ENCODE measurements at regions not wholly inside any gene's neighbourhood (a gene's known extent, or its start where the extent isn't known, plus 50 kb on each side); places are given as distances from the start of the nearest gene placed in this dataset.
"Not testable (repeated sequence)": the region's sequence is repeated elsewhere in the genome, so short reads cannot be mapped to it uniquely, and the experiment has no call there.

DNA sequence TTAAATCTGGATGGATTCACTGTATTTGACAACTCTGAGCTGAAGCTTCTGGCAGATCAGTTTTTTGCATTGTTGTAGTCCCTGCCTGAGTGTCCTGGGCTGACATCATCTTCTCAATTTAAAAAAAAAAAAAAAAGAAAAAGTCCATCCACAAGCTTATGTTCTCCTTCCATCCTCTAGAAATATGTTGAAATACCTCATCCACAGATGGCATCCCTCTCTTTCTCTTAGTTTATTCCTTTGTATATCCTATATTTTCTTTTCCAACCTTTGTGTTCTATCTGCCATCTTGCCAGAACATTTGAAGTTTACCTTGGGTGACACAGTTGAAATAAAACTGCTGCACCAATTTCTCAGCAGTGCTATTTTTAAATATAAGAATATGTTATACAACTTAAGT, 184.4 kb upstream of the PKN2 start:
- Mint-ChIP-seq H3K4me1 (ENCODE audit: low read depth) (no peaks in the 10 kb centered on the region), H3K9me3 (no peaks in the 10 kb centered on the region), H3K4me3 (no peak overlapping the region), H3K27me3 (no peaks in the 10 kb centered on the region), H3K36me3 (ENCODE audit: low read depth) (no peaks in the 10 kb centered on the region), H3K27ac (no peak overlapping the region)
- intact Hi-C loops (cut with micrococcal nuclease): no loop called here

DNA sequence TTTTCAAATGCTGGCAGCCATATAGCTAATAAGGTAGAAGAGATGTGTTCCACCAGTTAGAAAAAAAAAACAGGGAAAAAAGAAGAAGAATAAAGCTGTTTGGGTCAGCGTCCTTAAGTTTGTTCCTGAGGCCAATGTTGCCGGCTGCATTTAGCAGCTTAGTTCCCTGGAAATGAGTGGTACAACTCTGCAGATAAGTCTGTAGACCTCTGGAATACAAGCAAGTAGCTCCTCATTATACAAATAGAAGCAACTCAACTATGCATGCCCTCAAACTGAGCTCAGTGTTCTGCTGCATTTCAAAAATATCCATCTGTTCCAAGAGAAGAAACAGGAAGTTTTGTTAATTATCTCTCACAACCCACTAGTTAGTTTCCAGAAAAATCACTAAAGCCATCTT, 181.2 kb upstream of the PKN2 start:
- Mint-ChIP-seq H3K4me1 (ENCODE audit: low read depth) (no peaks in the 10 kb centered on the region), H3K27ac (no peak overlapping the region), H3K36me3 (ENCODE audit: low read depth) (no peaks in the 10 kb centered on the region), H3K4me3 (no peak overlapping the region), H3K27me3 (no peaks in the 10 kb centered on the region), H3K9me3 (no peaks in the 10 kb centered on the region)
- intact Hi-C loops (cut with micrococcal nuclease): no loop called here

DNA sequence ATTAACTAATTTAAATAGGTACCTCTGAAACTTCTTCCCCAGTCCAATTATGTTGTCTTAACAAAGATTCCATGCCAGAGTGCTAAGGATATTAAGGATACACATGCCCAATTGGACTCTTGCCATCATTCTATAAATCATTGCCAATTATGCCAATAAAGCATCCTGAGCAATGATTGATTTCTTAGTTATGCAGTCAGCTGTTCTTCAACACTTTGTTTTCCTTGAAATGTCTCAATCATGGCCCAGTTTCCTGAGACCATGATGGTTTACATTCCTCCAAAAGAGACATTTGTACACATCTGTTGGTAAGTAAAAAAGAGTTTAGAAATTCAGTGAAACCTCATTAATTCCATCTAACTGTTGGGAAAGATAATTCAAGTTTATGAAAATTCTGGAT, 180.4 kb upstream of the PKN2 start:
- H3K36me3 Mint-ChIP-seq (ENCODE audit: low read depth): no peaks in the 10 kb centered on the region
- H3K4me1 Mint-ChIP-seq (ENCODE audit: low read depth): no peaks in the 10 kb centered on the region
- H3K27ac Mint-ChIP-seq: no peak overlapping the region
- no peaks in the 10 kb centered on the region for H3K9me3 Mint-ChIP-seq
- intact Hi-C loops (cut with micrococcal nuclease): no loop called here
- no peak overlapping the region for H3K4me3 Mint-ChIP-seq
- no peaks in the 10 kb centered on the region for H3K27me3 Mint-ChIP-seq

GRCh38 chr1:88504601-88505000, 179.5 kb upstream of the PKN2 start:
- Mint-ChIP-seq H3K9me3 (no peaks in the 10 kb centered on the region), H3K27ac (no peak overlapping the region), H3K27me3 (no peaks in the 10 kb centered on the region), H3K4me3 (no peak overlapping the region), H3K4me1 (ENCODE audit: low read depth) (no peaks in the 10 kb centered on the region), H3K36me3 (ENCODE audit: low read depth) (no peaks in the 10 kb centered on the region)
- intact Hi-C loops (cut with micrococcal nuclease): no loop called here

DNA sequence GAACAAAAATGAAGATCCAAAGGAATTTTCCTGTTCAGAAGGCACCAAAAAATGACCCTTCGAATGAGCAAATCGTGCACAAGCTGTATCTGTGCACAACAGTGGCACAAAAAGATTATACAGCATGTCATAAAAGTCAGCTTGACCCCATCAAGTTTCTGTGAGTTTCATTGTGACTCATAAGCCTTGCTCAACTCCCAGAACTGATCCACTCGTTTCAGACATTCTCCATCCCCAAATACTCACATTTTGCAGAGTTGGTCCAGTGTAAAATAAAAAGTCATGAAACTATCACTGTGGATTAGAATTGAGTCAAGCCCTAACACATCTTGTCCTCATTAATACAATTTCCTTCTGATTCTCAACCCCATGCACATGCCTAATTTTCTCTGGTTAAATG, 174.7 kb upstream of the PKN2 start:
- Mint-ChIP-seq H3K4me1 (ENCODE audit: low read depth) (no peaks in the 10 kb centered on the region), H3K27me3 (no peaks in the 10 kb centered on the region), H3K27ac (no peak overlapping the region), H3K36me3 (ENCODE audit: low read depth) (no peaks in the 10 kb centered on the region), H3K4me3 (no peak overlapping the region), H3K9me3 (no peaks in the 10 kb centered on the region)
- intact Hi-C loops (cut with micrococcal nuclease): no loop called here

DNA sequence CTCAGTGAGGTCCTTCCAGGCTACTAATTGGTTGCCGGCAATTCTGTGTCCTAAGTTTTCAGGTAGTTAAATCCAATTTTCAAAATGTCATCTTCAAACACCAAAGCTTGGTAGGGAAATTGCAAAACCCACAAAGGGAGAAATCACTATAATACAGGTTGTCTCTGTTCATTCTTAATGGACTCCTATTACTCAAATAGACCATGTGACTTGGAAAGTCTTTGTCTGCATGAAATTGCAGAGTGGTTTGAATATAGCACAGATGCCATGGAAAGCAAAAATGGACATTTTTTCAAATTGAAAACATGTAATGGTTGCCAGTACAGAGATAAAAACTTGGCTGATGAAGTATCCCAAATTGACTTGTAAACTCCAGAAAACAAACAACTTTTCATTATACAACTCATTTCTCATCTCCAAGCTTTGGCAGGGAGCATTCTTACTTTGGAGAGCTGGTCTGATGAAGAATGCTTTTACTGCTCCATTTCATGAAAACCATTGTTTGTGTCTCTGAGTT, 169.5 kb upstream of the PKN2 start:
- Mint-ChIP-seq H3K27me3 (no peaks in the 10 kb centered on the region), H3K4me1 (ENCODE audit: low read depth) (no peaks in the 10 kb centered on the region), H3K36me3 (ENCODE audit: low read depth) (no peaks in the 10 kb centered on the region), H3K9me3 (peaks cover 10% of the 10 kb centered on the region), H3K27ac (no peak overlapping the region), H3K4me3 (no peak overlapping the region)
- intact Hi-C loops (cut with micrococcal nuclease): no loop called here

GRCh38 chr1:88517499-88517898, 166.6 kb upstream of the PKN2 start:
- H3K4me3 Mint-ChIP-seq: not testable (repeated sequence)

GRCh38 chr1:88519156-88519555, 164.9 kb upstream of the PKN2 start:
- H3K4me3 Mint-ChIP-seq: no peak overlapping the region
- no peaks in the 10 kb centered on the region for H3K27me3 Mint-ChIP-seq
- no peaks in the 10 kb centered on the region for H3K4me1 Mint-ChIP-seq (ENCODE audit: low read depth)
- intact Hi-C loops (cut with micrococcal nuclease): no loop called here
- H3K9me3 Mint-ChIP-seq: peaks cover 10% of the 10 kb centered on the region
- no peaks in the 10 kb centered on the region for H3K36me3 Mint-ChIP-seq (ENCODE audit: low read depth)
- no peak overlapping the region for H3K27ac Mint-ChIP-seq

More at GRCh38 chr1:88517499-88517898, 166.6 kb upstream of the PKN2 start:
- H3K9me3 Mint-ChIP-seq: peaks cover 10% of the 10 kb centered on the region
- H3K27me3 Mint-ChIP-seq; intact Hi-C loops (cut with micrococcal nuclease); H3K36me3 Mint-ChIP-seq (ENCODE audit: low read depth); H3K27ac Mint-ChIP-seq; H3K4me1 Mint-ChIP-seq (ENCODE audit: low read depth): not testable (repeated sequence)

- H3K4me3 Mint-ChIP-seq: no peak overlapping the region
- no peaks in the 10 kb centered on the region for H3K36me3 Mint-ChIP-seq (ENCODE audit: low read depth)
- no peaks in the 10 kb centered on the region for H3K27me3 Mint-ChIP-seq
- H3K4me1 Mint-ChIP-seq (ENCODE audit: low read depth): no peaks in the 10 kb centered on the region
- no peak overlapping the region for H3K27ac Mint-ChIP-seq
- no peaks in the 10 kb centered on the region for H3K9me3 Mint-ChIP-seq
- intact Hi-C loops (cut with micrococcal nuclease): no loop called here
Measured at GRCh38 chr1:88523854-88524528, 160.1 kb upstream of the PKN2 start.

- no peaks in the 10 kb centered on the region for H3K36me3 Mint-ChIP-seq (ENCODE audit: low read depth)
Measured at GRCh38 chr1:88526456-88526855, 157.6 kb upstream of the PKN2 start.

GRCh38 chr1:88528792-88529191, 155.3 kb upstream of the PKN2 start:
- H3K27ac Mint-ChIP-seq: no peak overlapping the region
- no peaks in the 10 kb centered on the region for H3K9me3 Mint-ChIP-seq
- H3K27me3 Mint-ChIP-seq: no peaks in the 10 kb centered on the region
- no peaks in the 10 kb centered on the region for H3K36me3 Mint-ChIP-seq (ENCODE audit: low read depth)
- H3K4me1 Mint-ChIP-seq (ENCODE audit: low read depth): no peaks in the 10 kb centered on the region
- no peak overlapping the region for H3K4me3 Mint-ChIP-seq
- intact Hi-C loops (cut with micrococcal nuclease): no loop called here

More at GRCh38 chr1:88526456-88526855, 157.6 kb upstream of the PKN2 start:
- Mint-ChIP-seq H3K27me3 (no peaks in the 10 kb centered on the region), H3K4me1 (ENCODE audit: low read depth) (no peaks in the 10 kb centered on the region), H3K9me3 (no peaks in the 10 kb centered on the region), H3K4me3 (no peak overlapping the region), H3K27ac (no peak overlapping the region)
- intact Hi-C loops (cut with micrococcal nuclease): no loop called here

DNA sequence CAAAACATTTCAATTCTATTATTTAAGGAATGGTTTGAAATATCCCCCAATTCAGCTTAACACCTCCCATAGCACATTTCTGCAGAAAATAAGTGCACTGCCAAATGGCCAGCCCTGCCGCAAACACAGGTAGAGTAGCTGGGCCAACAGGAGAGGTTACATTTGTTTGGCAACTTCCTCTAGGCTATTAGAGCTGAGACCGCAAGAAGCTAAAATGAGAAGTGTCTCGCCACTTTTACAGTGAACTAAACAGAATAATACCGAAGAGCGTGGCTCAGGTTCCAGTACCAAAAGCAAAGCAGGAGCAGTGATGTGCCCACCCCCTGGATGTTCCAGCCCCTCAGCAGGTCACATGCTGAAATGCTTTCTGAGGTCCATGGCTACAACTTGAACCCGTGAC, 154.5 kb upstream of the PKN2 start:
- no peaks in the 10 kb centered on the region for H3K4me1 Mint-ChIP-seq (ENCODE audit: low read depth)
- H3K27ac Mint-ChIP-seq: no peak overlapping the region
- no peaks in the 10 kb centered on the region for H3K9me3 Mint-ChIP-seq
- no peaks in the 10 kb centered on the region for H3K36me3 Mint-ChIP-seq (ENCODE audit: low read depth)
- no peak overlapping the region for H3K4me3 Mint-ChIP-seq
- intact Hi-C loops (cut with micrococcal nuclease): no loop called here
- no peaks in the 10 kb centered on the region for H3K27me3 Mint-ChIP-seq

GRCh38 chr1:88530246-88530645, 153.8 kb upstream of the PKN2 start:
- Mint-ChIP-seq H3K4me1 (ENCODE audit: low read depth) (no peaks in the 10 kb centered on the region), H3K9me3 (no peaks in the 10 kb centered on the region), H3K27ac (no peak overlapping the region), H3K27me3 (no peaks in the 10 kb centered on the region), H3K36me3 (ENCODE audit: low read depth) (no peaks in the 10 kb centered on the region), H3K4me3 (no peak overlapping the region)
- intact Hi-C loops (cut with micrococcal nuclease): no loop called here

DNA sequence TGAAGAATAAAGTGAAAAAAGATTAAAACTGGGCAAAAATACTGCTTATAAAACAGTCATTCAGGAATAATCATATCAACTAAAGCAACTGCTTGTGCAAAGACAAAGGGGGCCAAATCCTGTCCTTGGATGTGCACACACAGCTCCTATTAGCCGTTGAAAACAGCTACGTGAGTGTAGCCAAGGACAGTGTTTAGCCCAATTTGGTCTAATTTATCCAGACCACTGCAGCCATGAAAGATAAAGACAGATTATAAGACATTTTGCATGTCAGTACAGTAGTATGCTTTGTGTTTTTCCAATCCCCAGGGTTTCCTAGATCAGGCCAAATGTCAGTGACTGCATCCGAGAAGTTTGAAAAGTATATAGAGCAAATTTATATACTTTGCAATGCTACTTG, 146.3 kb upstream of the PKN2 start:
- Mint-ChIP-seq H3K27ac (no peak overlapping the region), H3K9me3 (no peaks in the 10 kb centered on the region), H3K4me3 (no peak overlapping the region), H3K36me3 (ENCODE audit: low read depth) (no peaks in the 10 kb centered on the region), H3K4me1 (ENCODE audit: low read depth) (no peaks in the 10 kb centered on the region), H3K27me3 (no peaks in the 10 kb centered on the region)
- intact Hi-C loops (cut with micrococcal nuclease): no loop called here

DNA sequence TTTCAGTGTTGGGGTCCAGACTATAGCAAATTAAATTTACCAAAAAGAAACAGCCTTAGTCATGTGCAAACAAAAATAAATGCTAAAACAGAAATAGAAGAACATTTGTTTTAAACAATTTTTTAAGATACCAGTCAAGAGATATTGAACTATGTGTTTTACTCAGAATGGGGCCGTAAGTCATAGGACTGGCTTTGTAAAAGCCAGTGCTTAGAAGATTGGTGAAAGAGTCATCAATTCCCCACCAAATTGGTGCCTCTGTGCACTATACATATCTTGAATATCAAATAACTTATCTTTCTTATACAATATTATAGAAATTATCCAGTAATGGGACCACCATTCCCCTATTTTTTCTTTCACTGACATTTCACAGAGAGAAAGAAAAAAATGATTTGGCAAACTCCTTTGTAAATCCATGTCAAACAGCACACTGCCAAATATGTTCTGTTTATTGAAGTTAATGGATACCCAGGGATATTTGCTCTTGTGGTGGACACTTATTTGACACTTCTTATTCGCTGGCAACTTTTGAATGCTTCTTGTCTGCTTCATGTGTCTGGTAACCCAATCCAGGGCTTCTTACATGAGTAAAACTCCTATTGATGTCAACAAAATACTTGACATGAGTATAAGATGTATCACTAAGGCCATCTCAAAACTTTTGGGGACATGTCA, 145.7 kb upstream of the PKN2 start:
- Mint-ChIP-seq H3K4me3 (no peak overlapping the region), H3K4me1 (ENCODE audit: low read depth) (no peaks in the 10 kb centered on the region), H3K27me3 (no peaks in the 10 kb centered on the region), H3K27ac (no peak overlapping the region), H3K36me3 (ENCODE audit: low read depth) (no peaks in the 10 kb centered on the region), H3K9me3 (no peaks in the 10 kb centered on the region)
- intact Hi-C loops (cut with micrococcal nuclease): no loop called here

Data from dendritic cell treated with granulocyte-macrophage colony-stimulating factor and Interleukin-4, amounts not matched to agents 40 ng/mL and 50 ng/mL, for 4 days (primary cell).